ENCODE measurements at regions not wholly inside any gene's neighbourhood (a gene's known extent, or its start where the extent isn't known, plus 50 kb on each side); places are given as distances from the start of the nearest gene placed in this dataset.

GRCh38 chr6:129955584-129955983 lies 62.8 kb upstream of the L3MBTL3 start:
- Histone ChIP-seq H3F3A (replicated peaks; ENCODE audit: low read depth) (no peaks in the 10 kb centered on the region), H3K4me1 (ENCODE audit: insufficient read depth) (no peaks in the 10 kb centered on the region), H3K4me2 (no peak overlapping the region), H4K20me1 (replicated peaks; ENCODE audit: insufficient read depth) (no peaks in the 10 kb centered on the region), H3K9me2 (ENCODE audit: insufficient read depth) (no peaks in the 10 kb centered on the region), H3K36me3 (ENCODE audit: insufficient read depth) (no peaks in the 10 kb centered on the region), H3K27ac (ENCODE audit: low read depth) (no peak overlapping the region), H3K79me2 (replicated peaks; ENCODE audit: insufficient read depth) (no peaks in the 10 kb centered on the region), H3K4me3 (no peak overlapping the region), H2AFZ (peak overlapping the region; percentile 99; the same call in 1 of the 2 replicates), H3K27me3 (ENCODE audit: insufficient read depth) (no peaks in the 10 kb centered on the region)
- H3K27ac Mint-ChIP-seq: no peak overlapping the region; the same call in 1 of the 2 replicates
- no peak overlapping the region for H3K4me3 Mint-ChIP-seq
- H3K36me3 Mint-ChIP-seq (ENCODE audit: low read depth): no peaks in the 10 kb centered on the region
- ATAC-seq (no peak), DNase-seq (ENCODE audit: low spot score) (no peak)
- peaks cover 2% of the 10 kb centered on the region; the same call in 2 of the 3 replicates for H3K9me3 Mint-ChIP-seq
- H3K27me3 Mint-ChIP-seq (ENCODE audit: insufficient read depth, low read depth, poor library complexity): no peaks in the 10 kb centered on the region
- TF ChIP-seq ZNF331 (CRISPR knock-in tag; IDR thresholded peaks at IDR 0.05; ENCODE audit: low read depth): no peak
- no peak for TF ChIP-seq JUNB (IDR thresholded peaks at IDR 0.05; ENCODE audit: unreplicated experiment)
- no peak for TF ChIP-seq CTCF (conservative IDR thresholded peaks at IDR 0.05; ENCODE audit: low read depth in 2 of 2)
- no peak for TF ChIP-seq POLR2AphosphoS5 (IDR thresholded peaks at IDR 0.05; ENCODE audit: low read depth)
- no peak for TF ChIP-seq STAT1 (IDR thresholded peaks at IDR 0.05; ENCODE audit: unreplicated experiment)
- TF ChIP-seq EZH2phosphoT487 (IDR thresholded peaks at IDR 0.05; ENCODE audit: unreplicated experiment): no peak
- no peak for TF ChIP-seq ZNF114 (CRISPR knock-in tag; IDR thresholded peaks at IDR 0.05)
- TF ChIP-seq EZH2 (IDR thresholded peaks at IDR 0.05; ENCODE audit: low read depth, unreplicated experiment): no peak
- TF ChIP-seq ETS1 (IDR thresholded peaks at IDR 0.05): no peak
- no peak for TF ChIP-seq CREB1 (CRISPR knock-in tag; IDR thresholded peaks at IDR 0.05; ENCODE audit: low read depth)
- TF ChIP-seq ZNF462 (CRISPR knock-in tag; IDR thresholded peaks at IDR 0.05): no peak
- no peak for TF ChIP-seq REST (IDR thresholded peaks at IDR 0.05; ENCODE audit: unreplicated experiment)
- TF ChIP-seq NANOG (IDR thresholded peaks at IDR 0.05; ENCODE audit: borderline replicate concordance): no peak
- peaks cover 3% of the 10 kb centered on the region; the same call in 2 of the 3 replicates for H3K4me1 Mint-ChIP-seq
